22Rv1 (cell line): ENCODE measurements at regions not wholly inside any gene's neighbourhood (a gene's known extent, or its start where the extent isn't known, plus 50 kb on each side); places are given as distances from the start of the nearest gene placed in this dataset.

Experiments used
- ZFX ChIP-seq: fragments of 450-650 bp; IDR thresholded peaks from 2 replicates; pipeline ENCODE4 v1.6.1; 2017; ENCODE audit warnings: antibody characterized with exemption, borderline replicate concordance
- TF ChIP-seq, protein P1 (sequence below): fragments of 450-650 bp; IDR thresholded peaks from 2 replicates; pipeline ENCODE4 v1.5.1; 2017; ENCODE audit warnings: mild to moderate bottlenecking

DNA sequence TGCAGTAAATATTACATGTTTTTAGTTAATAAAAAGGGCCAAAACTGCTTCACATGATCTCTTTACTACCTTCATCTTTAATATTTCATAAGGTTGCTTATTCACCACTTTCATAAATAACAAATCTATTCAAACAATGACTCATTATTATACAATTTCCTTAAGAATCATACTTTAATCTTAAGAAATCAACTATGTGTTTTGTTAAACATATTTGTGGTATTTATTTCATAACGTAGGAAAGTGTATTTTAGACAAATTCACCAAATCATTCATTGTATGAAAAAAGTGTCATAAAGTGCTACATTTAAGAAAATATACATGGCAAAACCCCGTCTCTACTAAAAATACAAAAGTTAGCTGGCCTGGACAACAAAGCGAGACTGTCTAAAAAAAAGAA, 150.5 kb upstream of the RXFP1 start:
- TF ChIP-seq, protein P1, sequence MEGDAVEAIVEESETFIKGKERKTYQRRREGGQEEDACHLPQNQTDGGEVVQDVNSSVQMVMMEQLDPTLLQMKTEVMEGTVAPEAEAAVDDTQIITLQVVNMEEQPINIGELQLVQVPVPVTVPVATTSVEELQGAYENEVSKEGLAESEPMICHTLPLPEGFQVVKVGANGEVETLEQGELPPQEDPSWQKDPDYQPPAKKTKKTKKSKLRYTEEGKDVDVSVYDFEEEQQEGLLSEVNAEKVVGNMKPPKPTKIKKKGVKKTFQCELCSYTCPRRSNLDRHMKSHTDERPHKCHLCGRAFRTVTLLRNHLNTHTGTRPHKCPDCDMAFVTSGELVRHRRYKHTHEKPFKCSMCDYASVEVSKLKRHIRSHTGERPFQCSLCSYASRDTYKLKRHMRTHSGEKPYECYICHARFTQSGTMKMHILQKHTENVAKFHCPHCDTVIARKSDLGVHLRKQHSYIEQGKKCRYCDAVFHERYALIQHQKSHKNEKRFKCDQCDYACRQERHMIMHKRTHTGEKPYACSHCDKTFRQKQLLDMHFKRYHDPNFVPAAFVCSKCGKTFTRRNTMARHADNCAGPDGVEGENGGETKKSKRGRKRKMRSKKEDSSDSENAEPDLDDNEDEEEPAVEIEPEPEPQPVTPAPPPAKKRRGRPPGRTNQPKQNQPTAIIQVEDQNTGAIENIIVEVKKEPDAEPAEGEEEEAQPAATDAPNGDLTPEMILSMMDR: no peak
- TF ChIP-seq ZFX: no peak
